ENCODE measurements at regions not wholly inside any gene's neighbourhood (a gene's known extent, or its start where the extent isn't known, plus 50 kb on each side); places are given as distances from the start of the nearest gene placed in this dataset.

GRCh38 chr14:26143057-26143456 is 454.8 kb downstream of the NOVA1 start:
- Histone ChIP-seq H3K36me3 (no peaks in the 10 kb centered on the region), H3K4me1 (no peaks in the 10 kb centered on the region), H3K27me3 (no peaks in the 10 kb centered on the region), H3K27ac (no peak overlapping the region), H3K4me3 (replicated peaks in 1 of 3) (no peak overlapping the region), H3K9me3 (no peaks in the 10 kb centered on the region)
- 61 to 74% methylated on average over 2 of the region's 2 CpGs for WGBS, 2 donors
- no peak for DNase-seq
- no peak for TF ChIP-seq POLR2A (IDR thresholded peaks at IDR 0.05)
- no peak for TF ChIP-seq CTCF (IDR thresholded peaks at IDR 0.05)
- intact Hi-C loops (cut with DNase I): no loop called here

- intact Hi-C loops (cut with DNase I): no loop called here
- no peak overlapping the region for H3K4me3 ChIP-seq (replicated peaks in 1 of 3)
- no peak overlapping the region for H3K27ac ChIP-seq
- no peak for TF ChIP-seq CTCF (IDR thresholded peaks at IDR 0.05)
- no peak for TF ChIP-seq POLR2A (IDR thresholded peaks at IDR 0.05)
- H3K27me3 ChIP-seq: no peaks in the 10 kb centered on the region
- H3K36me3 ChIP-seq: no peaks in the 10 kb centered on the region
- H3K4me1 ChIP-seq: no peaks in the 10 kb centered on the region
- no peak for DNase-seq
- H3K9me3 ChIP-seq: no peaks in the 10 kb centered on the region
- WGBS, 2 donors: 16 to 20% methylated on average over 2 of the region's 2 CpGs
Measured at GRCh38 chr14:26138764-26139445, 458.9 kb downstream of the NOVA1 start.

- no peak for TF ChIP-seq CTCF (IDR thresholded peaks at IDR 0.05)
- no peak for TF ChIP-seq POLR2A (IDR thresholded peaks at IDR 0.05)
- H3K4me3 ChIP-seq (replicated peaks in 1 of 3): no peak overlapping the region
- no peaks in the 10 kb centered on the region for H3K36me3 ChIP-seq
- no peaks in the 10 kb centered on the region for H3K27me3 ChIP-seq
- no peak overlapping the region for H3K27ac ChIP-seq
- 36 to 48% methylated on average over 1 of the region's 1 CpG for WGBS, 2 donors
- H3K4me1 ChIP-seq: no peaks in the 10 kb centered on the region
- no peaks in the 10 kb centered on the region for H3K9me3 ChIP-seq
- intact Hi-C loops (cut with DNase I): no loop called here
- no peak for DNase-seq
Measured at GRCh38 chr14:26137161-26137560, 460.7 kb downstream of the NOVA1 start.

GRCh38 chr14:26132061-26132645 is 465.7 kb downstream of the NOVA1 start:
- H3K36me3 ChIP-seq: no peaks in the 10 kb centered on the region
- H3K27me3 ChIP-seq: no peaks in the 10 kb centered on the region
- H3K27ac ChIP-seq: no peak overlapping the region
- TF ChIP-seq CTCF (IDR thresholded peaks at IDR 0.05): no peak
- no peak for TF ChIP-seq POLR2A (IDR thresholded peaks at IDR 0.05)
- no peak for DNase-seq
- H3K9me3 ChIP-seq: no peaks in the 10 kb centered on the region
- intact Hi-C loops (cut with DNase I): no loop called here
- H3K4me3 ChIP-seq (replicated peaks in 1 of 3): no peak overlapping the region
- no peaks in the 10 kb centered on the region for H3K4me1 ChIP-seq

- H3K4me1 ChIP-seq: no peaks in the 10 kb centered on the region
- intact Hi-C loops (cut with DNase I): no loop called here
- no peaks in the 10 kb centered on the region for H3K9me3 ChIP-seq
- TF ChIP-seq POLR2A (IDR thresholded peaks at IDR 0.05) (no peak), CTCF (IDR thresholded peaks at IDR 0.05) (no peak)
- WGBS, 2 donors: 94 to 95% methylated on average over 1 of the region's 1 CpG
- no peaks in the 10 kb centered on the region for H3K27me3 ChIP-seq
- no peak for DNase-seq
- no peak overlapping the region for H3K27ac ChIP-seq
- H3K4me3 ChIP-seq (replicated peaks in 1 of 3): no peak overlapping the region
- no peaks in the 10 kb centered on the region for H3K36me3 ChIP-seq
Measured at GRCh38 chr14:26130690-26131089, 467.1 kb downstream of the NOVA1 start.
